Suprapubic skin (tissue), 4 donors: ENCODE measurements at regions not wholly inside any gene's neighbourhood (a gene's known extent, or its start where the extent isn't known, plus 50 kb on each side); places are given as distances from the start of the nearest gene placed in this dataset.
"Not testable (repeated sequence)": the region's sequence is repeated elsewhere in the genome, so short reads cannot be mapped to it uniquely, and the experiment has no call there.

Experiments used
- DNase-seq, 2 donors: peaks; one replicate each; pipeline ENCODE4 v3.0.0-alpha.2; 2019; ENCODE audit warnings: low spot score in 2 of 2
- H3K27ac ChIP-seq: fragments of 200-600 bp; sonication (generic); one replicate; pipeline ENCODE4 v1.5.1; 2019
- H3K27me3 ChIP-seq: fragments of 200-600 bp; sonication (generic); one replicate; pipeline ENCODE4 v1.5.1; 2019
- H3K36me3 ChIP-seq: fragments of 200-600 bp; sonication (generic); one replicate; pipeline ENCODE4 v1.5.1; 2019
- H3K4me1 ChIP-seq: fragments of 200-600 bp; sonication (generic); one replicate; pipeline ENCODE4 v1.5.1; 2019
- H3K4me3 ChIP-seq: fragments of 200-600 bp; sonication (generic); one replicate; pipeline ENCODE4 v1.5.1; 2019; ENCODE audit warnings: mild to moderate bottlenecking
- H3K9me3 ChIP-seq: fragments of 200-600 bp; sonication (generic); one replicate; pipeline ENCODE4 v1.5.1; 2019
- EP300 ChIP-seq: sonication (generic); formaldehyde crosslinking; IDR thresholded peaks from one replicate; pipeline ENCODE4 v1.6.1; 2017; ENCODE audit warnings: antibody characterized with exemption
- POLR2A ChIP-seq, 2 donors: fragments of 450-650 bp; IDR thresholded peaks; one replicate each; pipeline ENCODE4 v1.6.1; 2017; ENCODE audit warnings: antibody characterized with exemption in 2 of 2, mild to moderate bottlenecking in 2 of 2, moderate library complexity in 2 of 2
- POLR2AphosphoS5 ChIP-seq, 3 donors: sonication (generic); formaldehyde crosslinking; IDR thresholded peaks; one replicate each; pipeline ENCODE4 v1.6.1; 2017; ENCODE audit warnings: antibody characterized with exemption in 3 of 3
- WGBS: methylation state at CpG from one replicate; pipeline ENCODE4 v1.1.5; 2018; 5-methylcytosine and 5-hydroxymethylcytosine counted together
- TF ChIP-seq, protein P1 (sequence below), 2 donors: fragments of 200-600 bp in 1 of 2; fragments of 450-650 bp in 1 of 2; sonication (generic) in 1 of 2; IDR thresholded peaks; one replicate each; pipeline ENCODE4 v1.5.1; 2016 to 2019; ENCODE audit warnings: antibody characterized with exemption in 2 of 2, mild to moderate bottlenecking in 1 of 2, moderate library complexity in 1 of 2

DNA sequence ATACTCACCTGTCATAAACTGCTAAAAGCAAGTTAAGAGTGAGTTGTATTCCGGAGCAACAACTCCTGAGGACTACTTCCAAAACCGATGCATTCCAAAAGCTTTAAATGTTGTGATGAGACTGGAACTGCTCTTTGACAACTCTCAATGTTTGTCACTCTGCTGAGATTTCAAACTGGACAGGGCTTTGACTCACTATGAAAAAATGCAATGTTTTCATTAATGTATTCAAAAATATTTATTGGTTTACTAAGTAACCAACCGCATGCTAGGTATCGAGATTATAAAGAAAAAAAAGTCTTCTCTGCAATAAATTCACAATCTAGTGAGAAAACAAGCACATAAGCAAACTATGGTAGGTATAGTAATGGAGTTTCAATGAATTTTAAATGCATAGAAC lies 107.9 kb upstream of the GNAI1 start:
- Histone ChIP-seq H3K4me1 (no peaks in the 10 kb centered on the region), H3K27me3 (no peaks in the 10 kb centered on the region), H3K36me3 (no peaks in the 10 kb centered on the region), H3K4me3 (no peak overlapping the region), H3K9me3 (peaks cover 6% of the 10 kb centered on the region), H3K27ac (no peak overlapping the region)
- TF ChIP-seq EP300 (no peak), POLR2A (IDR thresholded peaks at IDR 0.05) (no peak), POLR2AphosphoS5 (IDR thresholded peaks at IDR 0.05) (no peak)
- TF ChIP-seq, protein P1, sequence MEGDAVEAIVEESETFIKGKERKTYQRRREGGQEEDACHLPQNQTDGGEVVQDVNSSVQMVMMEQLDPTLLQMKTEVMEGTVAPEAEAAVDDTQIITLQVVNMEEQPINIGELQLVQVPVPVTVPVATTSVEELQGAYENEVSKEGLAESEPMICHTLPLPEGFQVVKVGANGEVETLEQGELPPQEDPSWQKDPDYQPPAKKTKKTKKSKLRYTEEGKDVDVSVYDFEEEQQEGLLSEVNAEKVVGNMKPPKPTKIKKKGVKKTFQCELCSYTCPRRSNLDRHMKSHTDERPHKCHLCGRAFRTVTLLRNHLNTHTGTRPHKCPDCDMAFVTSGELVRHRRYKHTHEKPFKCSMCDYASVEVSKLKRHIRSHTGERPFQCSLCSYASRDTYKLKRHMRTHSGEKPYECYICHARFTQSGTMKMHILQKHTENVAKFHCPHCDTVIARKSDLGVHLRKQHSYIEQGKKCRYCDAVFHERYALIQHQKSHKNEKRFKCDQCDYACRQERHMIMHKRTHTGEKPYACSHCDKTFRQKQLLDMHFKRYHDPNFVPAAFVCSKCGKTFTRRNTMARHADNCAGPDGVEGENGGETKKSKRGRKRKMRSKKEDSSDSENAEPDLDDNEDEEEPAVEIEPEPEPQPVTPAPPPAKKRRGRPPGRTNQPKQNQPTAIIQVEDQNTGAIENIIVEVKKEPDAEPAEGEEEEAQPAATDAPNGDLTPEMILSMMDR (IDR thresholded peaks at IDR 0.05), result no peak
- DNase-seq, result no peak
- 84% methylated on average over 4 of the region's 4 CpGs for WGBS

DNA sequence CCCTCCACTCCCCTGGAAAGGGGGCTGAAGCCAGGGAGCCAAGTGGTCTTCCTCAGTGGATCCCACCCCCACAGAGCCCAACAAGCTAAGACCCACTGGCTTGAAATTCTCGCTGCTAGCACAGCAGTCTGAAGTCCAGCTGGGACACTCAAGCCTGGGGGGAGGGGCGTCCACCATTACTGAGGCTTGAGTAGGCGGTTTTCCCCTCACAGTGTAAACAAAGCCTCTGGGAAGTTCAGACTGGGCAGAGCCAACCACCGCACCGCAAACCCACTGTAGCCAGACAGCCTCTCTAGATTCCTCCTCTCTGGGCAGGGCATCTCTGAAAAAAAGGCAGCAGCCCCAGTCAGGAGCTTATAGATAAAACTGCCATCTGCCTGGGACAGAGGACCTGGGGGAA lies 114.4 kb upstream of the GNAI1 start:
- H3K9me3 ChIP-seq, H3K36me3 ChIP-seq, DNase-seq, H3K27ac ChIP-seq, H3K4me1 ChIP-seq, H3K27me3 ChIP-seq, H3K4me3 ChIP-seq: not testable (repeated sequence)
- WGBS, result no CpG with 5 or more reads among the region's 5 CpGs

DNA sequence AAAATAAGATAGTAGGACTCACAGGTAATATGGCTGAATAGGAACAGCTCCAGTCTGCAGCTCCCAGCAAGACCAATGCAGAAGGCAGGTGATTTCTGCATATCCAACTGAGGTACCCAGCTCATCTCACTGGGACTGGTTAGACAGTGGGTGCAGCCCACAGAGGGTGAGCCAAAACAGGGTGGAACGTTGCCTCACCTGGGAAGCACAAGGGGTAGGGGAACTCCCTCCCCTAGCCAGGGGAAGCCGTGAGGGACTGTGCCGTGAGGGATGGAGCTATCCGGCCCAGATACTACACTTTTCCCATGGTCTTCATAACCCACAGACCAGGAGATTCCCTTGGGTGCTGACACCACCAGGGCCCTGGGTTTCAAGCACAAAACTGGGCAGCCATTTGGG lies 114.8 kb upstream of the GNAI1 start:
- not testable (repeated sequence) for H3K27ac ChIP-seq, DNase-seq, H3K9me3 ChIP-seq, H3K36me3 ChIP-seq, H3K27me3 ChIP-seq, H3K4me3 ChIP-seq, H3K4me1 ChIP-seq
- WGBS, result 50% methylated on average over 2 of the region's 4 CpGs

DNA sequence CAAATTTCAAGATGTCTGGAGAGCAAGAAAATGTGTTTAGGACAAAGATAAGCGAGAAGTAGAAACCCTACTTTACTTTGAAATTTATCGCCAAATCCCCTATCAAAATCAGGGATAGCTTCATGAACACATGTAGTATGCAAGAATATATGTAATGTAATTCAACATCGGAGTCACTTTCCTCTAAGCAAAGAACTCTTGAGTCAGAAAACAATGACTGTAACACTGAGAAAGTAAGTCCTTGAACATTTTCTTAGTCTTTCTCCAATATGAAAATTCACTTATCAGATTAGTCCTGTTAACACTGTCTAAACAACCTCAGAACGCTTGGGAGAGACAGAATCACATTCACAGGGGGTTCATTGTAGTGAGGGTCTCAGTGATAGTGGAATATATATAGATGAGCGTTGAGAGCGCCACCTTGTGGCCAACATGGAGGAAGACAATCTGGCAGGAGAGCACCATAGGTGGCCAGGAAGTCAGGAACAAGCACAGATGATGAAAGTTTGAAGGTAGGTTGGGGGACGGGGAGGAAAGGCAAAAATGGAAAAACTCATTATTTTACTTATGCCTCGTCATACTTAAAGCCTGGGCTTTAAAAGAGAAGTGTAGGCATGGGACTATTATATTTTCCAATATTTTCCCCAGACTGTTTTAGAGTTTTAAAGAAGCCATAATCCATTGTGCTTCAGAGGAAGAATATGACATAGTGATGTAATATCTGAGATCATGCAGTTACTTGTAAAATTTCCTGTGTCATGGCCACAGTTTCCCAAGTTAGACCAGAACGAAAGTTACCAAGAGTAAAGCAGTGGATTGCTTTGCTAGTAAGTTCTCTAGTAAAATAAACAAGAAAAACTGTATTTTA lies 115.5 kb upstream of the GNAI1 start:
- no peak overlapping the region for H3K27ac ChIP-seq
- H3K4me3 ChIP-seq, result no peak overlapping the region
- no peak for DNase-seq
- peaks cover 2% of the 10 kb centered on the region for H3K9me3 ChIP-seq
- TF ChIP-seq, protein P1 (IDR thresholded peaks at IDR 0.05), result peak; percentile 32 to 74
- no peak for TF ChIP-seq POLR2AphosphoS5 (IDR thresholded peaks at IDR 0.05)
- H3K36me3 ChIP-seq, result no peaks in the 10 kb centered on the region
- H3K27me3 ChIP-seq, result no peaks in the 10 kb centered on the region
- WGBS, result 36% methylated on average over 9 of the region's 9 CpGs
- no peaks in the 10 kb centered on the region for H3K4me1 ChIP-seq

DNA sequence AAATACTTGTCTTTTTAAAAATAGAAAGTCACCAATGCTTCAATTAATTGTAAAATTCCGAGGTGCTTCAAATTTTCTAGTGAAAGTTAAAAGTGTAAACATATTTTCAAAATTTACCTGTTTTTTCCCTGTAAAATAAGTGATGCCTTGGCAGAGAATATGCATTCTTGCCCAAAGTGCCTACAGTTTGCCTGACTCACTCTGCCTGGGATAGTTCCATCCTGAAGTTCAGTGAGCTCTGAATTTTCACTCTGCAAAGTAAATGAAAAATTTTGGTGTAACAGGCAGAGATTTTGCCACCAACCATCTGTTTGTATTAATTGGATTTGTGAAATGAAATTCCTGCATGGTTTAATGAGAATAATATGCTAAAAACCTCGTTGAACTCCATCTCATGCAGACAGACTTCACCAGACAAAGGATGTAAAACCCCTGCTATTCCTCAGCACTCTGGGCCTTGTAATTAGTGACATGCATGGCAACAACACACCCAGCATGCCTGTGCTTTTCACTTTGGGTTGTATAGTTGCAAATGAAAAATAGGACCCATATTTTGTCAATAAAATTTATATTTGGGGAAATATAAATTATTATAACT lies 117.4 kb upstream of the GNAI1 start:
- no peaks in the 10 kb centered on the region for H3K27me3 ChIP-seq
- DNase-seq, result no peak
- H3K4me3 ChIP-seq, result no peak overlapping the region
- H3K36me3 ChIP-seq, result no peaks in the 10 kb centered on the region
- TF ChIP-seq POLR2A (IDR thresholded peaks at IDR 0.05) (no peak), POLR2AphosphoS5 (IDR thresholded peaks at IDR 0.05) (no peak), EP300 (no peak)
- TF ChIP-seq, protein P1 (IDR thresholded peaks at IDR 0.05), result no peak
- no peaks in the 10 kb centered on the region for H3K9me3 ChIP-seq
- H3K4me1 ChIP-seq, result no peaks in the 10 kb centered on the region
- WGBS, result 66% methylated on average over 2 of the region's 2 CpGs
- H3K27ac ChIP-seq, result no peak overlapping the region

DNA sequence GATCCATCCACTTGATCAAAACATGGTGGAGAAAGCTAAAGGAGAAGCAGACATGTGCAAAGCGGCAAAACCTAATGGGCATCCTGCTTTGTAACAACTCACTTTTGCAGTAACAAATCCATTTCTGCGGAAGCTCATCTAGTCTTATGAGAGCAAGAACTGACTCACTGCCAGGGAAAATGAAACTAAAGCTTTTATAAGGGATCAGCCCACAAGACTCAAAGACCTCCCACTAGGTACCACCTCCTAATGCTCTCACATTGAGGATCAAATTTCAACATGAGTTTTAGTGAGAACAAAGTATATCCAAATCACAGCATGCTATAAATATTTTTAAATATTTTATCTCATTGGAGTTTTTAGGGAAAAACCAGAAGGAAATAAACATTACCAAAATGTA lies 120.1 kb upstream of the GNAI1 start:
- 96% methylated on average over 2 of the region's 2 CpGs for WGBS

More for the DNA sequence above, 120.1 kb upstream of the GNAI1 start:
- no peak overlapping the region for H3K27ac ChIP-seq
- no peaks in the 10 kb centered on the region for H3K27me3 ChIP-seq
- no peaks in the 10 kb centered on the region for H3K4me1 ChIP-seq
- H3K4me3 ChIP-seq, result no peak overlapping the region
- no peaks in the 10 kb centered on the region for H3K36me3 ChIP-seq
- TF ChIP-seq POLR2AphosphoS5 (IDR thresholded peaks at IDR 0.05) (no peak), EP300 (no peak), POLR2A (IDR thresholded peaks at IDR 0.05) (no peak)
- TF ChIP-seq, protein P1 (IDR thresholded peaks at IDR 0.05), result no peak
- H3K9me3 ChIP-seq, result no peaks in the 10 kb centered on the region
- DNase-seq, result no peak
